ENCODE measurements at regions not wholly inside any gene's neighbourhood (a gene's known extent, or its start where the extent isn't known, plus 50 kb on each side); places are given as distances from the start of the nearest gene placed in this dataset.

- TF ChIP-seq JUN (IDR thresholded peaks at IDR 0.05; ENCODE audit: borderline replicate concordance, insufficient read depth, insufficient read length, low read depth): no peak
- TF ChIP-seq GATA2 (IDR thresholded peaks at IDR 0.05; ENCODE audit: insufficient read depth, insufficient read length, low read depth, low read length): no peak
- no peak for TF ChIP-seq FOS (IDR thresholded peaks at IDR 0.05; ENCODE audit: borderline replicate concordance, insufficient read depth, low read length)
- TF ChIP-seq POLR2A (IDR thresholded peaks at IDR 0.05; ENCODE audit: low read depth, low read length): no peak
- TF ChIP-seq EZH2 (IDR thresholded peaks at IDR 0.05; ENCODE audit: borderline replicate concordance, low read depth, low read length, severe bottlenecking): no peak
- TF ChIP-seq MYC (IDR thresholded peaks at IDR 0.05; ENCODE audit: low read depth, low read length): no peak
- TF ChIP-seq CTCF (IDR thresholded peaks at IDR 0.05; ENCODE audit: extremely low read depth in 1 of 2, insufficient read depth in 1 of 2, low read depth in 1 of 2, low read length in 2 of 2): no peak
- no peak for TF ChIP-seq MAX (IDR thresholded peaks at IDR 0.05; ENCODE audit: insufficient read depth, insufficient read length)
- TF ChIP-seq POLR2AphosphoS5 (IDR thresholded peaks at IDR 0.05; ENCODE audit: insufficient read depth, low read depth, low read length): no peak
- ChIA-PET POLR2A (no interaction called here), CTCF (no interaction called here)
- BruUV-seq (replicated peaks): no TSS peak
- H3K9me3 ChIP-seq (replicated peaks; ENCODE audit: control insufficient read depth, insufficient read depth, low read length): no peaks in the 10 kb centered on the region
- H3K27me3 ChIP-seq (ENCODE audit: control insufficient read depth in 2 of 2, insufficient read depth in 2 of 2, low read length in 2 of 2): no peaks in the 10 kb centered on the region
- no peak overlapping the region for H2AFZ ChIP-seq (ENCODE audit: low read depth, low read length)
- no peaks in the 10 kb centered on the region for H4K20me1 ChIP-seq (replicated peaks; ENCODE audit: control insufficient read depth, extremely low read depth, insufficient read depth, low read length)
- H3K36me3 ChIP-seq (ENCODE audit: control insufficient read depth in 2 of 2, extremely low read depth in 1 of 2, insufficient read depth in 2 of 2, low read length in 2 of 2): no peaks in the 10 kb centered on the region
- H3K4me2 ChIP-seq (ENCODE audit: insufficient read depth, low read length): no peak overlapping the region
- no peak overlapping the region for H3K4me3 ChIP-seq (replicated peaks in 1 of 3; ENCODE audit: insufficient read depth in 1 of 3, low read depth in 1 of 3, low read length in 3 of 3)
- dilution Hi-C loops (cut with MboI; ENCODE audit: extremely low pct_ligation_motif_present, low sequenced_read_pairs): no loop called here
- DNase-seq (ENCODE audit: low read depth, low spot score) (no peak), FAIRE-seq (no peak)
- intact Hi-C loops (cut with micrococcal nuclease): no loop called here
- H3K27ac ChIP-seq (ENCODE audit: insufficient read depth, low read depth, low read length): no peak overlapping the region
- no peak overlapping the region for H3K9ac ChIP-seq (replicated peaks; ENCODE audit: extremely low read depth, insufficient read depth, low read length)
- no peaks in the 10 kb centered on the region for H3K79me2 ChIP-seq (ENCODE audit: control insufficient read depth, insufficient read depth, low read length)
- no peaks in the 10 kb centered on the region for H3K4me1 ChIP-seq (ENCODE audit: control insufficient read depth, extremely low read depth, insufficient read depth, low read length)
- no peaks in the 10 kb centered on the region for H3K9me1 ChIP-seq (replicated peaks; ENCODE audit: control insufficient read depth, extremely low read depth, insufficient read depth, low read length)
Measured at GRCh38 chr4:30632751-30633150, 87.4 kb upstream of the PCDH7 start.

Measured in endothelial cell of umbilical vein (primary cell).